HG03378 (cell line): ENCODE measurements at regions not wholly inside any gene's neighbourhood (a gene's known extent, or its start where the extent isn't known, plus 50 kb on each side); places are given as distances from the start of the nearest gene placed in this dataset.
A peak's percentile ranks its signal among the peaks of the same experiment; 100 is the strongest.

Source experiments
- ATAC-seq: cut with Tn5 transposase; IDR thresholded peaks from one replicate; pipeline ENCODE4 v1.9.1; 2021; ENCODE audit warnings: mild to moderate bottlenecking, moderate library complexity; ENCODE audit not compliant: unreplicated experiment

DNA sequence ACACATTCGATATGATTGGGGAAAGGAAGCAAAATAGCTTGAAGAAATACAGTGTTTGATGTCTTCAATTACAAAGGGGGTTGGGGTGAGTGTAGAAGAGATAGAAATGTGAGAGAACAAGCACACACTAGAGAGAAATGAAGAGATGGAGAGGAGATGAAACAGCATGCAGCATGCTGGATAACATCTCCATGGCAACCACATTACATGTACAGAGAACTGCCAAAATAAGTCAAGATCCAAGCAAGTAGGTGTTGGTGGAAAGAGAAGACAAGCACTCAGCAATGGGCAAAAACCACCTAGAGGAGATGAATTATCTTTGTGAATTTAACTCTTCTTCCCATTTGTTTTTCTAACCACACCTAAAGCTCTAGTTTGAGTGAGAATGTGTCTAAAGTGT is 289.8 kb downstream of the GRIN2B start:
- no peak for ATAC-seq

DNA sequence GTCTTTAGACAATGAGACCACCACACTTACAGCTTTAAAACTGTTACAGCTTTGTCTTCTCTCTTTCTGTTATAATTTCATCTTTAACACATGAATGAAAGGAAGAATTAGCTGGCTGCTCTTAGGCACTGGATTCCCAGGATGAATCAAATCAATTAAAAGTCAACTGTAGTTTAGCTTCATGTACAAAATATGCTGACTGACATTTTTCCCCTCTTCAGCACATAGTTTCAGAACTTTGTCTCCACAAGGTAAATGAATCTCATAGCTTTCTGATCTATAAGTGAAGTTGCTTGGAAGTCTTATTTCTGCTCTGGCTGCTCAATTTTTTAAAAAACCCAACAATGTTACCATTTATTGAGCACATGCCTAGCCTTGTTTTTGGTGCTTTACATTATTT is 293.8 kb downstream of the GRIN2B start:
- ATAC-seq = no peak

DNA sequence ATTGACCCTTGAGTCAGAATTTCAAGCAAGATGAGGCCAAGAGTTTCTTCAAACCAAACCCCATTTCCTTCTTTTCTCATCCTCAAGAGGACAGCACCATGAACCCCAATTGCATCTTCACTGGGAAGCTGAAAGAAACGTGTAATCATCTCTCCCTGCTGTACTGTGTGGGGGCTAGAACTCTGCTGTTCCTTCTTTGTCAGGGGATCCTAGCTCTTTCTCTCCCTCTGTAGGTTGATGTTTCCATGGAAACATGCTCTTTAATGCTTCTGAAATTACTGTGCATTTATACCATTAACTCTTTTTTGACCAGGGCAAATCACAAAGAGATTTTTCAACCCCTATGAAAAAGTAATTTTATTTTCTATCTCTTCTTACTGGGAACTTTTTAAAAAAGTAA is 295.1 kb downstream of the GRIN2B start:
- ATAC-seq = no peak

DNA sequence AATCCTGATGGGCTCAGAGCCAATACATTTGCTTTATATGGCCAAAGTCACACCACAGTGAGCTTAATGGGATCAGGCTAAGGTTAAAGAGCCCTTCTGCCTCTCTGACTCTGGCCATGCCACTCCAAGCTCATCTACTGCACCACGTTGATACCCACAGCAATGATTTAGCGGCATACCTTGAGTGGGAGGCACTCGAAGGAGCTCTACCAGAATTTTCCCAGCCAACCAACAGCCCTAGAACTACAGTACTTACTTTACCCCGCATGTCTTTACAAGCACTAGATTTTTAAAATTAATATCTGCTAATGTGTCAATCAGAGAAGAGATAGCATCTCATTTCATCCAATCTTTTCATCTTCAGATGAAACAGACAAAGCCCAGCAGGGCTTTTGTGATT is 300.5 kb downstream of the GRIN2B start:
- no peak for ATAC-seq

DNA sequence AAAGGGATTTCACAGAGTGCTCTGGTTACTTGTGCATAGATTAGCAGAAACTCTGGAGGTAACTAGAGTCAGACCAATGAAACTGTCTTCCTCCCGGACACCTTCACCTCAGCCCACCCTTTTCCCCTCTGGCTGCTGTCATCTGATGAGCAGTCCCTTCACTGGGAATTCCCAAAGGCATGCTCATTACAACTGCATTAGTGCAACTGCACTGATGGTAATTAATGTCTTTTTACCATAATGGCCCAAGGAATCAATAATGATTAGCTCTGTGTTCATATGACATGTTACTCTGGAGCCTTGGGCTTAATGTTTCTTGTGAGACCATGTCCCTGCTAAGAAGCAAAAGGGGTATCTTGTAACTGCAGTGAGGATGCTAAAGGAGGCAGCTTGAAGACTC is 304.5 kb downstream of the GRIN2B start:
- no peak for ATAC-seq

DNA sequence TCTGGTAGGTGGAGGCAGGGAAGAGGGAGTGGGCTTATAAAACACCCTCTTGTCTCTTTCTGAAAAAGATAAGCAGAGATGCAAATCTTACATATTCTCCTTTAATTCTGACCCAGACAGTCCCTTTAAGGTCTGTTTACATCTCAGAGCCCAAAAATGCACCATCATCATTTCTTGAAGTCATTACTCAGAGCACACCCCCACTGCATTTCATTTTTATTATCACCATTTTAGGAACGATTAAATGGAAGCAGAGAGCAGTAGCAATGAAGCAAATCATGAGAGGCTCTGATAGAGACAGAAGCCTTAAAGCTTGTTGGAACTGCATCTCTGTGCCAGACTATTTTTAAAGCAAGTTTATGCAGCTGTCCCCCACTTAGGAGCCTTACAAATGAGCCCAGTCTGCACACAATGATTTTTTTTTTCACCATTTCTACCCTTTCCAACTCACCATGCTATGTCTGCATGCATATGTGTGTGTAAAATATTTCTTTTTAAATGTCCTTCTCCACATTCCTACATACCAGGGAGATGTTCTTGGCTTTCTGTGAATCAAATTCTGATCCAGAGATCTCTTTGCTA is 311.0 kb downstream of the GRIN2B start:
- no peak for ATAC-seq

DNA sequence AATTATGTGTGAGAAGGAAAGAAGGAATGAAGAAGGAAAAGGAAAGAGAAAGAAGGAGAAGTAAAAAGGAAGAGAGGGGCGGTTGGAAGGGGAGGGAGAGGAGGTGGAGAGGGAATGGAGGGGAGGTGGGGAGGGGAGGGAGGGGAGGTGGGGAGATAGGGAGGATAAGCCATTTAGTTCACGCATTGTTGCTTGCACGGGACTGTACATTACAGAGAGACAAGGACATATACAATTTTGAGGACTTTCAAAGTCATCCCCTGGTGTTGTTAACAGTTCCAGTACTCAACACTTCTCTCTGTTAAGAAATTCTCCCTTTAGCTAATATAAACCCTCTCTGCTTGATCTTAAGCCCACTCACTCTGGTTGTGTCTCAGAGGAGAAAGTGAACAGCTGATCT is 312.5 kb downstream of the GRIN2B start:
- no peak for ATAC-seq

DNA sequence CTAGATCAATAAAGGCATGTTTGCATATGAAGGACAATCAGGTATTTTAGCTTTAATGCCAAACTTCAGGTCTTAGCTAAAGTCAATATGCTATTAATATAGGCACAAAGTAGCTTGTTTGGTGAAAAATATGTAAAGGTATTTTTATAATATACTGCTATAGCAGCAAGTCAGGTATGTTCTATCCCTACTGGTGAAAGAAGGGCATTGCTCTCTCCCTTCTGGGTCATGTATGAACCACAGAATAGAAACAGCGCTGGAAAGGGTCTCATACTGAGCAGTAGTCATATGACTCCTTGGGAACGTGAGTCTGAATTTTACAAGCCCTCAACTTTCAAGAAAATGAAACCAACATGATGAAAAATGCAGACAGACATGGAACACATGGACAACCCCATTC is 314.6 kb downstream of the GRIN2B start:
- no peak for ATAC-seq

DNA sequence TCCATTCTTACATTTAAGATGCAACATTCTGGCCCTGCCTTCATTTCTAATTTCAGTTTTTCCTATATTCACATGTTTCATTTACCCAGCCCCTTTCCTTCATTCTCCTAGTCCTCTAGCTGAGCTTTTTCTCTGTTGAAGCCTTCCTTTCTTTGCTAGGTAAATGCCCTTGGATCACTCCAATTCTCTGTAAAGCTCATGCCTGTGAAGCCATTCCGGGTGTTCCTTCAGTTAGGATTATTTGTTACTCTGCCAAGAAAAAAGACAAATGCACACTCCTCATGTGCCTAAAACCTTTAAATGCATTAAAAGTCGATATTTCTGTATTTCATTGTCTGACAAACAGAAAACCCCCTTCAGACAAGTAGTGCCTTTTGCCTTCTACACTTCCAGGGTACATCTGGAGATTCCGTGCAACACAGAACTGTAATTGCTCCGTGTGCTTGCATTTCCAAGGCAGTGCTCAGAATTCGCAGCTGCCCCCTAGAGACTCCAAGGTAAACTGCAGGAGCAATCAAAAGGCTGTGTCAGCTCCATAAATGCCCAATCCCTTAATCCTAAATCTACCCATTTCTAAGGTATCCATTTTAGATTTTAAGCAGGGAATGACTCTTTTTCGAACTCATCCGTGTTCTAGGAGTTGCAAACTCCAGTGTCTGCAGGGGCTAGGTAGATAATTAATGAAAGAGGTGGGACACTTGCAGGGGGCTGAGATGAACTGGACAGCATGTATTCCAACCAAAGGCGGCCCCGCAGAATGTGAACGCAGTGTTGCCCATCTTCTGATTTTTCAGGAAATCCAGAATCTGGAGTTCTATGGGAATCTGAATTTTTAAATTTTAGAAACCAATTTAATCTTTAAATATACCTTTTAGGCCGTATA is 320.2 kb downstream of the GRIN2B start:
- ATAC-seq = peak; percentile 50

DNA sequence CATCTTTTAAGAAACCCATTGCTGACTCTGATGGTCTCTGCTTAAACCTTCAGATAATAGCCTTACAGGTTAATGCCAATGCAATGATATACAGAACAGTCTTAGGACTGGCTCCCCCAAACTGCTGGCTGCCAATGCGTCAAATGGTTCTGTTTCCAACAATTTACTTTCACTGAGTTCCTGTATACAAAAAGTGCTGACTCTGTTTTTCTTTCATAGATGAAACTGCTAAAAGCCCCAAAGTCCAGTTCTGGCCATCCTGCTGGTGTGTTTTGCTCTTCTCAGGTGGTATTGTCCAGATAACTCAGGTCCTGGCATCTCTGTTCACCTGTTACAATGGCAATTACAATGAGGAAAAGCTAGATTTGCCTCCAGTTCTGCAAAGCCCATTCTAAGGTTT is 326.9 kb downstream of the GRIN2B start:
- no peak for ATAC-seq

DNA sequence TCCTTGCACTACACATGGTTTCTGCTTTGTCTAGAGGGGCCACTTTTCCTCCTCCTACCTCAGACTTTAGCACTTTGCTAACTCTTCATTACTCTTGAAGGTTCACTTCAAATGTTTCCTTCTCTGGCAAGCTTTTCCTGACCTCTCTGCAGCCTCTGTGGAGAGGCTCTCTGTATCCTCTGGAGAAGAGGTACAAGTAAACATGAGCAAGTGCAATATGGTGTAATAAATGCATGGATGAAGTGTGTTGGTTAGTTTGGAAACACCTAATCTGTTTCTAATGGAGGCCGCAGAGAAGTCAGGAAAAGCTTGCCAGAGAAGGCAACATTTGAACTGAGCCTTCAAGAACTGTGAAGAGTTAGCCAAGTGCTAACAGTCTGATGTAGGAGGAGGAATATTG is 329.3 kb downstream of the GRIN2B start:
- ATAC-seq = no peak

DNA sequence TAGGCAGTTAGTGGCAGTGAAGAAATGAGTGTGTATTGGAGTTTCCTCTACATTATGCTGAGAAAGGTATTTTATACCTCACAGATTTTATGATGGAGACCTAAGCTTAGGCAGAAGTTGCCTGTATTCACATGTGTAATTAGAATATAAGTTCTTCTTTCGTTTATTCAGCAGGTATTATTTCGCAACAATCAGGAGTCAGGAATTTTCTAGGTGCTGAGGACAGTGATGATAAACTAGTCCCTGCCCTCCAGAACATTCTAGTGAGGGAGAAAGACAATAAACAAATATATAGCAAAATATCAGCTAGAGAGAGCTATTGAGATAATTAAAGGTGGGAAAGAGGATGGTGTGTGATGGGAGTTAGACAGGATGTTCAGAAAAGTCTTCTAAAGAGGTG is 345.7 kb downstream of the GRIN2B start:
- ATAC-seq = no peak

DNA sequence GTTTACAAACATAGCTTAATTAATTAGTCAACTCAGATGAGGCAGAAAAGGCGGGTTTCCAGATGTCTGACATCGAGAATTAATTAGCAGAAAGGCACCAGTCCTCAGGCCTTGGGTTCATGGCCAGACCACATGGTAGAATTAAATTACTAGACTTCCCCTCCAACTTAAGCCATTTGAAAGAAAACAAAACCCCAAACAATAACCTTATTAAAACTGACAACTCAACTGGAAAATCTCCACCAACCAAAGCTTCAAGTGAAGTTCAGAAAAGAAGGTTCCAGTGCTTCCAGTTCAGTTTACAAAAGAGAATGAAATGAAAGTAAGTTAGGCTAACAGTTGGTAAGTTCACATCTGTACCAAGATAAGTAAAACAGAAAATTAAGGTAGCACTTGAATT is 349.5 kb downstream of the GRIN2B start:
- ATAC-seq = no peak

DNA sequence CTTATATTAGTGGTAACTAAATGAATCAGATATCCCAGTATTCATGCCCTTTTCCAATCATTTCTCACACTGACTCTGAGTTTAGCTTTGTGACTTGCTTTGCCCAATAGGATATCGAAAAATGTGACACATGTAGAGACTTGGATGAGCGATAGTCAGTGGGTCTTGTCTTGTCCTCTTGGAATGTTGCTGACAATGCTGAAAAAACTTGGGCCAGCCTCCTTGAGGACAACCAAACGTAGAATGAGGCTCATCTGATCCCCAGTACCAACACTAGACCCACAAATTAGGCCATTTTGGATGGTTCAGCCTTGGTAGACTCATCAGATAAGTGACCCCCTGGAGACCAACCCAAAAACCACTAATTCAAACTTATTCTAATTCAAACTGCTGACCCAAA is 351.0 kb downstream of the GRIN2B start:
- no peak for ATAC-seq

DNA sequence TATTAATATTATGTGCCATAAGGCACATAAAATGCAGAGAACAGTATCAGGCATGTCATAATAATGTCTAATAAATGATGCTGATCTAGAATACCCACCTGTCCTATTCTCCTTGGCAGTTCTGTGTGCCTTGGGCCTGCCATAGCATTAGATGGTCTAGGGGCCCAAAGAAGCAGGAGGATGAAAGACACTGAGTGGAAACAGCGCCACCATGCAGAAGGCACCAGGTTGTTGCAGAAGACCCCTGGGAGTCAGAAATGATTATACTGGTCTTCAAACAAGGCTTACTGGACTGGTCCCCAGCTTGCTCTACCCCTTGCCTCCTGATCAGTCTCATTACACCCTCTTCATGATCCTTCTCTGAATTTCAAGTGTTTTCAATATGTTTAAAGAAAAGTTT is 353.3 kb downstream of the GRIN2B start:
- no peak for ATAC-seq

DNA sequence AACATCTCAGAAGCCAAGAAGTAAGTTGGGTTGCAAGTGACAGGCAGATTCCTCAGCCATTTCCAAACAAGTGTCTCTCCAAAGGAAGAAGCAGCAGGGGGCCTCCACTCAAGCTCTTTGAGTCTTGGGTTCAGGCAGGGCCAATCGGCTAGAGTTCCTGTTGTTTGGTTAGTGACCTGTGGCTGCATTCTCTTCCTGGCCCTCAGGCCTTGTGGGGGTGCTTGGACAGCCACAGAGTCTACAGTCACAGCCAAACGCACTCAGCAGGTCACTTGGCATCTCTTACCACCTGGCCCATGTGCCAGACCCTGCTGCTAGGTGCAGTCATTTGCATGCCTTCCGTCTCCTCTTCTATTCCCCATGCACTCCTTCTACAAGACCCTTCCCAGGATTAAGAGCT is 353.9 kb downstream of the GRIN2B start:
- ATAC-seq = no peak

DNA sequence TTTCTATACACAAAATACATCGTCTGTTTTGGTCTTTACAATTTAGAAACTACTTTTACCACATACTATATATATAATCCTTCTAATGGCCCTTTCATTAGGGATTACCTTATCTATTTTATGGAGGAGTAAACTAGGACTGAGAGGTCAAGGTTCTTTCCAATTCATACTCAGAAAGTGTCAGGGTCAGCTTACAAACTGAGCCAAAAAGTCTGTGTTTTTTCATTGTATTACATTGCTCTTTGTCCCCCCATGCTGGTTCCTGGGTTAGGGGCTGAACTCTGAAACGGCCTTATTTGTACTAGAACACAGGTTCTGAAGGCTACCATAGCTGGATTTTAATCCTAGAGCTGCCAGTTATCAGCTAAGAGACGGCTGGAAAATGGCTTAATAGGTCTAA is 368.1 kb downstream of the GRIN2B start:
- no peak for ATAC-seq

DNA sequence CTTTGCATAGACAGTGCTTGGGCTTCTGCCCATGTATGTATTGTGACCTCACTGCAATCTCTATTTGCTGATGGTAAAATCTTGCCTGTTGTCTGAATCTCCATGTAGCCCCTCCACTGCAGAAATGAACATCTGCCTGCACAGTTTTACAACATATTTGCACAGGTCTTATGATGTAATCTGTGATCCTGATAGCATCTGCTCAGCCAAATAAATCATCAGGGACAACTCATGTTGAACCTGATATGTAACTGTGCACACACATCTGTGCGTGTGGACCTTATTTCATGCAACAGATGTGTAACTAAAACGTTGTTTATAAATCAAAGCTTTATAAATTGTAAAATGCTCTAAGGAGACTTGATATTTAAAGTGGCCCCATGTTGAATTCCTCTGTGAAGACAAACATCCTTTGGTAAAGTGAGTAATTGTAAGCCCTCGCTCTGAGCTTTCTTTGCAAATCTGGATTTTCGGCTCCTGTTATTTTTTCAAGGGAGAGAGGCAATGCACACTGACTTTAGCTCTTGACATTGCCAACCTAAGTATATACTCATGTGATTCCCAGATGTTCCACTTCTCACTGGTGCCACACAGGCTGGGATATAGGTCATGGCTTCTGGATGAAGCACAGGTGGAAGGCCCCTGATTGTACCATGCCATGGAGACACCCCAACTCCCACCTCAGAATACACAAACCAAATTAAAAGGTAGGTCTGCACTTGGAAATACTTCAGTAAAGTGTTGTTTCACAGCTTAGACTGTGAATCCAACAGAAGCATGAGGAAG is 371.3 kb downstream of the GRIN2B start:
- no peak for ATAC-seq

DNA sequence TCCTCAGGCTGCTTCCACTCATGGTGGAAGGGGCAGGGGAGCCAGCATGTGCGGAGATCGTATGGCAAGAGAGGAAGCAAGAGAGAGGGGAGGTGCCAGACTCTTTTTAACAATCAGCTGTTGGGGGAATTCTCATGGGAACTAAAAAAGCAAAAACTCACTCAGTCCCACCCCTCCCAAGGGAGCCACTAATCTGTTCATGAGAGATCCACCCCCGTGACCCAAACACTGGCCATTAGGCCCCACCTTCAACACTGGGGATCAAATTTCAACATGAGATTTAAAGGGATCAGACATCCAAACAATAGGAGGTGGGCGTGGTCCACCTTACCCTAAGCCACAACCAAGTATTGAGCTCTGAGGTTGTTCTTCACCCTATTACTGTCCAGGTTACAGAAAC is 375.1 kb downstream of the GRIN2B start:
- no peak for ATAC-seq

DNA sequence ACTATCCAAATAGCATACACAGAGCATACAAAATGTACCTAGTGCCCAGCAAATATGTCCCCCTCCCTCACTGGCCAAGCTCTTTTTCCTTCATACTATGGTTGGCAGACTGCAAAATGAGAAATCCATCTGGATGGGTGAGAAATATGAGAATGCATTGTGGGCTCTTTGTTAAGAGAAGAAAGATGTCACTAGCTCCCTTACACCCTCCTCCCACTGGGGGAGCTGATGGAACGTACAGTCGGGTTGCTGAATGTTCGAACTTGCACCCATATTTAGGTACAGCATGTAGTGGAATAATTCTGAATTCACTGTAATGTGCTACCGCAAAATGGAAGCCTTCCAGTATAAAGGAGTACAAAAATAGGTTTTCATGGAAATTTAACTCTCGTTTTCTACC is 377.4 kb downstream of the GRIN2B start:
- ATAC-seq = no peak

DNA sequence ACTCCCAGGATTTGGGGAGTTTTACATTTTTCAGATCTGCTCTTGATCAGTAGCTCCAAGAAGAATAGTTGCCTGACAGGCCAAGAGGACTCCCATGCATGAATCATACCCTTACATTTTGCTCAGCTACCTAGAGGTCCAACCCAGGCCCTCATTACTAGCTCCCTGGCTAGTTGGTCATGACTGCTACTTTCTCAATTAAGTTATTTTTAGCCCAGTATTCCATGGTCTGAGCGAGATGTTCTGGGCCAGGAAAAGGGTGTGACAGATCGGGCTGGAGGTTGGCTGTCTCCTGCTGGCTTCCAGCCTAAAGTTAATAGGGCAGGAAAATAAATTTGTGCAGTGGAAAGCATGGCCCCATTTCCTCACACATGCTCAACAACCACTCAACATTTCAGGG is 379.2 kb downstream of the GRIN2B start:
- ATAC-seq = no peak

DNA sequence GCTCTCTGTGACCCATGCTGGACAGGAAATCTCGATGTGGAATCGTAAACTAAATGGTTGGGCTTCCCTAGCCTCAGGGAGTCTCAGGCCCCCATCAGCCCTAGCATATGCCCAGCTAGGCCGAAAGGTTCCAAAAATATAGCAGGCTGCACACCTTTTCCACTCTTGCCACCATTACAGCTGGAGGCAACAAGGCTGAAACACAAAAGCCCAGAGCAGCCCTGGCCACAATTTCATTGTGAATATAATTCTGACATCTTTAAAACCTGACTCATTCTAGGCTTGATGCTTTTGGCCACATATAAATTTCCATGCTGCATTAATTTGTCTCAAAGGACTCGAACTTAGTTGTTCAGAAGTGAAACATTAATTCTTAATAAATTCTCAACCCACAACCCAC is 382.2 kb downstream of the GRIN2B start:
- ATAC-seq = no peak
